HepG2 (cell line): ENCODE measurements at regions not wholly inside any gene's neighbourhood (a gene's known extent, or its start where the extent isn't known, plus 50 kb on each side); places are given as distances from the start of the nearest gene placed in this dataset.

Experiments
- BRCA1 ChIP-seq: sonication (generic); formaldehyde crosslinking; IDR thresholded peaks from 2 replicates; pipeline ENCODE4 v1.4.0; 2020; ENCODE audit warnings: missing genetic modification reagents
- CTCF ChIP-seq: sonication (generic); formaldehyde crosslinking; IDR thresholded peaks from 2 replicates; pipeline ENCODE4 v1.5.0; 2020; ENCODE audit warnings: mild to moderate bottlenecking, missing genetic modification reagents, moderate library complexity
- IRF2 ChIP-seq: IDR thresholded peaks from 2 replicates; pipeline ENCODE4 v1.6.1; 2018; ENCODE audit warnings: missing genetic modification reagents, missing compliant biosample characterization
- IRF9 ChIP-seq: sonication (generic); formaldehyde crosslinking; IDR thresholded peaks from 2 replicates; pipeline ENCODE4 v1.8.0; 2022; ENCODE audit warnings: missing genetic modification reagents, mild to moderate bottlenecking, borderline replicate concordance
- MLX ChIP-seq: IDR thresholded peaks from 2 replicates; pipeline ENCODE4 v1.6.1; 2016
- NFE2L1 ChIP-seq: sonication (generic); formaldehyde crosslinking; IDR thresholded peaks from 2 replicates; pipeline ENCODE4 v1.4.0; 2020; ENCODE audit warnings: missing genetic modification reagents, mild to moderate bottlenecking, borderline replicate concordance
- NFYB ChIP-seq: sonication (generic); formaldehyde crosslinking; IDR thresholded peaks from 2 replicates; pipeline ENCODE4 v1.4.0; 2020; ENCODE audit warnings: missing genetic modification reagents
- PCBP1 ChIP-seq: fragments of 200-400 bp; formaldehyde crosslinking; IDR thresholded peaks from 2 replicates; pipeline ENCODE4 v1.6.1; 2017; ENCODE audit warnings: mild to moderate bottlenecking, low read depth, low read length, borderline replicate concordance
- POLR2A ChIP-seq, 2 experiments: IDR thresholded peaks; 2 replicates each; pipeline ENCODE4 v1.6.1; 2011; ENCODE audit warnings: low read depth in 2 of 2, low read length in 2 of 2, mild to moderate bottlenecking in 1 of 2, moderate library complexity in 1 of 2; ENCODE audit not compliant: insufficient read depth in 1 of 2
- TEF ChIP-seq: sonication (generic); formaldehyde crosslinking; IDR thresholded peaks from 2 replicates; pipeline ENCODE4 v1.5.0; 2020; ENCODE audit warnings: missing genetic modification reagents
- ZKSCAN8 ChIP-seq: IDR thresholded peaks from 2 replicates; pipeline ENCODE4 v1.6.1; 2016; ENCODE audit warnings: borderline replicate concordance, missing genetic modification reagents, missing compliant biosample characterization
- ZNF136 ChIP-seq: sonication (generic); formaldehyde crosslinking; IDR thresholded peaks from 2 replicates; pipeline ENCODE4 v1.8.1; 2022; ENCODE audit warnings: low read depth, mild to moderate bottlenecking, moderate library complexity, missing genetic modification reagents
- ZNF383 ChIP-seq: sonication (generic); formaldehyde crosslinking; IDR thresholded peaks from 2 replicates; pipeline ENCODE4 v1.4.0; 2020; ENCODE audit warnings: missing genetic modification reagents, mild to moderate bottlenecking, borderline replicate concordance
- ZNF816 ChIP-seq: sonication (generic); formaldehyde crosslinking; IDR thresholded peaks from 2 replicates; pipeline ENCODE4 v1.8.0; 2022; ENCODE audit warnings: missing genetic modification reagents, mild to moderate bottlenecking, borderline replicate concordance

GRCh38 chr6:4322134-4322845 is 186.9 kb upstream of the ECI2 start:
- no peak for TF ChIP-seq NFYB
- TF ChIP-seq ZNF136 (CRISPR knock-in tag) = no peak
- no peak for TF ChIP-seq POLR2A (IDR thresholded peaks at IDR 0.05; ENCODE audit: insufficient read depth in 1 of 2, low read depth in 2 of 2, low read length in 2 of 2)
- TF ChIP-seq TEF (CRISPR knock-in tag) = no peak
- no peak for TF ChIP-seq IRF9 (CRISPR knock-in tag)
- no peak for TF ChIP-seq ZNF383 (CRISPR knock-in tag)
- TF ChIP-seq ZNF816 (CRISPR knock-in tag) = no peak
- no peak for TF ChIP-seq BRCA1 (CRISPR knock-in tag)
- no peak for TF ChIP-seq MLX (CRISPR knock-in tag)
- TF ChIP-seq ZKSCAN8 = no peak
- TF ChIP-seq IRF2 (CRISPR knock-in tag) = no peak
- TF ChIP-seq PCBP1 = no peak
- TF ChIP-seq CTCF (CRISPR knock-in tag) = no peak
- TF ChIP-seq NFE2L1 (CRISPR knock-in tag) = no peak
